Right lobe of liver (tissue), 6 donors: ENCODE measurements at regions not wholly inside any gene's neighbourhood (a gene's known extent, or its start where the extent isn't known, plus 50 kb on each side); places are given as distances from the start of the nearest gene placed in this dataset.

ENCODE experiments used
- ATAC-seq, 4 donors: fragments of 200-7000 bp; cut with Tn5 transposase; one replicate each; pipeline ENCODE4 v1.9.1; 2020; ENCODE audit warnings: mild to moderate bottlenecking in 4 of 4, moderate library complexity in 4 of 4
- DNase-seq, 3 donors: peaks; one replicate each; pipeline ENCODE4 v3.0.0-alpha.2; 2020
- H3K27ac ChIP-seq, 3 donors: fragments of 200-600 bp; one replicate each; pipeline ENCODE4 v1.8.0; 2022
- H3K27me3 ChIP-seq, 2 donors: fragments of 200-600 bp; one replicate each; pipeline ENCODE4 v1.8.0; 2022
- H3K36me3 ChIP-seq, 4 donors: fragments of 200-600 bp; sonication (generic) in 1 of 4; one replicate each; pipeline versions ENCODE4 v1.5.1 to v1.8.0; 2017 to 2022; ENCODE audit warnings: control low read depth in 1 of 4
- H3K4me1 ChIP-seq, 4 donors: fragments of 200-600 bp; sonication (generic) in 1 of 4; one replicate each; pipeline versions ENCODE4 v1.5.1 to v1.8.0; 2017 to 2022; ENCODE audit warnings: control low read depth in 1 of 4
- H3K4me3 ChIP-seq, 3 donors: fragments of 200-600 bp; one replicate each; pipeline ENCODE4 v1.8.0; 2022
- H3K9me3 ChIP-seq, 4 donors: fragments of 200-600 bp; sonication (generic) in 1 of 4; one replicate each; pipeline versions ENCODE4 v1.5.1 to v1.8.0; 2017 to 2022; ENCODE audit warnings: control low read depth in 1 of 4
- POLR2A ChIP-seq: fragments of 450-650 bp; IDR thresholded peaks from one replicate; pipeline ENCODE4 v1.6.1; 2017; ENCODE audit warnings: antibody characterized with exemption, mild to moderate bottlenecking
- WGBS: methylation state at CpG from one replicate; pipeline ENCODE4 v1.1.6; 2018; ENCODE audit warnings: low coverage, low lambda C conversion rate; ENCODE audit not compliant: insufficient coverage; ENCODE audit errors: missing lambda C conversion rate; 5-methylcytosine and 5-hydroxymethylcytosine counted together
- intact Hi-C, 2 donors: fragments of 100-400 bp; cut with DNase I; formaldehyde crosslinking; loops; one replicate each; pipeline versions ENCODE4 v1.11.2 to v1.14.1; 2022
- TF ChIP-seq, protein P1 (sequence below), 4 donors: fragments of 200-600 bp in 3 of 4; fragments of 450-650 bp in 1 of 4; IDR thresholded peaks; one replicate each; pipeline versions ENCODE4 v1.5.1 to v1.8.0; 2016 to 2022; ENCODE audit warnings: antibody characterized with exemption in 4 of 4, mild to moderate bottlenecking in 2 of 4
- donor health status: DM: no; HTN: yes; CAD: no.
- donor health status: DM: no; HTN: no; CAD: no.
- donor health status: DM: no; HTN: no; CAD: no.
- donor health status: DM: no; HTN: yes; CAD: no.
- donor health status: DM: no; HTN: yes; CAD: no.

DNA sequence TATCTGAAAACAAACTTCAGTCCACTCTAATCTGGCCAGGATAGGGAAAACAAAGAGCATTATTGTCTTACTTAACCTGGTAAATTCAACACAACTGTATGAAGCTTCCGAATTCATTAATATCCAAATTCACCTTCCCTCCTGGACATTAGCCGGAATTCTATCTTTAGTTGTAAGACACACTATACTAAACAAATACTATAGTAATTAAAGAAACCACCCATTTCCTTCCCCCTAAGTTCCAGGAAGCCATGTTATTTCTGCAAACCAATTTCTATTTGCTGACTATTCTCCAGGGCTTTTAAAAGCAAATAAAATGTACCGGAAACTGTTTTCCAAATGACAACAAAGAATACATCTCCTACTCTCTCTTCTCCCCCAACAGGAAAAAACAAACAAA, 122.7 kb upstream of the MDM1 start:
- Histone ChIP-seq H3K36me3 (no peaks in the 10 kb centered on the region), H3K27me3 (no peaks in the 10 kb centered on the region), H3K4me3 (no peak overlapping the region), H3K9me3 (no peaks in the 10 kb centered on the region), H3K27ac (no peak overlapping the region), H3K4me1 (peaks cover 0 to 8% (median 0%) of the 10 kb centered on the region in 4 donors)
- peak in 1 of 4 donors; percentile 26 for ATAC-seq
- 34% methylated on average over 3 of the region's 3 CpGs for WGBS
- TF ChIP-seq POLR2A: no peak
- TF ChIP-seq, protein P1, sequence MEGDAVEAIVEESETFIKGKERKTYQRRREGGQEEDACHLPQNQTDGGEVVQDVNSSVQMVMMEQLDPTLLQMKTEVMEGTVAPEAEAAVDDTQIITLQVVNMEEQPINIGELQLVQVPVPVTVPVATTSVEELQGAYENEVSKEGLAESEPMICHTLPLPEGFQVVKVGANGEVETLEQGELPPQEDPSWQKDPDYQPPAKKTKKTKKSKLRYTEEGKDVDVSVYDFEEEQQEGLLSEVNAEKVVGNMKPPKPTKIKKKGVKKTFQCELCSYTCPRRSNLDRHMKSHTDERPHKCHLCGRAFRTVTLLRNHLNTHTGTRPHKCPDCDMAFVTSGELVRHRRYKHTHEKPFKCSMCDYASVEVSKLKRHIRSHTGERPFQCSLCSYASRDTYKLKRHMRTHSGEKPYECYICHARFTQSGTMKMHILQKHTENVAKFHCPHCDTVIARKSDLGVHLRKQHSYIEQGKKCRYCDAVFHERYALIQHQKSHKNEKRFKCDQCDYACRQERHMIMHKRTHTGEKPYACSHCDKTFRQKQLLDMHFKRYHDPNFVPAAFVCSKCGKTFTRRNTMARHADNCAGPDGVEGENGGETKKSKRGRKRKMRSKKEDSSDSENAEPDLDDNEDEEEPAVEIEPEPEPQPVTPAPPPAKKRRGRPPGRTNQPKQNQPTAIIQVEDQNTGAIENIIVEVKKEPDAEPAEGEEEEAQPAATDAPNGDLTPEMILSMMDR (IDR thresholded peaks at IDR 0.05): no peak
- DNase-seq: no peak
- intact Hi-C loops: no loop called here

DNA sequence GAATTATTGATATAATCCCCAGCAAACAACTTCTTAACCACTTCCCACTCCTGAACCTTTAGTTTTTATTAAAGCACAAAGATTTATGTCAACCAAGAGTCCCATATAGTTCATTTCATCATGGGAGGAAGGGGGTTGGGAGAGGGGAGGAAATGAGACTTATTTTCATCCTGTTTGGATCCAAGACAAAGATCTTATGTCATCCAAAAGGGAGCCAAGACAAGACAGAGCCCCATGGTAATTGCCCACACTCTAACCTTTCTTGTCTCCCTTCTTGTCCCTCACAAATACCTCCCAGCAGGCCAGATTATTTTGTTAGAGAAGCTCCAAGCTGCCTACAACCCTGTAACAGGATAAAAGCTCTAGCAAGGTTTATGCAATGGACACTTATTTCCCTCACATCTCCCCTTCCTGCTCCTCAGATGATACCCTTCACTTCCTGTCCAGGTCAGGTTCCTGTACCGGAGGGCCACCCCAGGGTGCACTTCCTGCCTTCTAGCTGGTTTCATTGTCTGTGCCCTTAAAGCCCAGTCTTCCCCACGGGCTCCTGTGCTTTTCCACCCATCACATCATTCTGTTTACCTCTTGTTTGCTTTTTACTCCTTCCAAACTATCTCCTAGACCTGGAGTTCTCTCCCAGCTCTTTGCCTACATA, 123.7 kb upstream of the MDM1 start:
- DNase-seq: no peak
- Histone ChIP-seq H3K4me1 (peaks cover 0 to 8% (median 0%) of the 10 kb centered on the region in 4 donors), H3K27me3 (no peaks in the 10 kb centered on the region), H3K9me3 (no peaks in the 10 kb centered on the region), H3K27ac (no peak overlapping the region), H3K36me3 (no peaks in the 10 kb centered on the region), H3K4me3 (no peak overlapping the region)
- ATAC-seq: peak; percentile 10 to 43 (median 18)
- intact Hi-C loops: no loop called here
- TF ChIP-seq, protein P1 (IDR thresholded peaks at IDR 0.05): no peak
- TF ChIP-seq POLR2A: no peak
- 36% methylated on average over 1 of the region's 2 CpGs for WGBS

DNA sequence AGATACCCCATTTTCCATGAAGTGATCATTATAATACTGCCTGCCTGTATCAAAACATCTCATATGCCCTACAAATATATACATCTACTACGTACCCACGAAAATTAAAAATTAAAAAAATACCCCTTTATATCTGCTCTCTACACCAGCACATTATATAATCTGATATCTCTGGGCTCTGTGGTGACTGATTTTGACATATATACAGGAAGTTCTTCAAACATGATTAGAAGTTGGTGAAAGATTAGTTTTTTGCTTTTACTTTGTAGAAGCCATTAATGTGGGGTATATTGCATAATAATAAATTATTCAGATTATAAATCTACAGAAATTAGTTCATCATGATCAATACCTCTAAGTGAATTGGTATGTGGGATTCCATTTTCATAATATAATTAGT, 126.7 kb upstream of the MDM1 start:
- H3K4me3 ChIP-seq: no peak overlapping the region
- no peak for TF ChIP-seq POLR2A
- TF ChIP-seq, protein P1 (IDR thresholded peaks at IDR 0.05): no peak
- 82% methylated on average over 2 of the region's 2 CpGs for WGBS
- no peaks in the 10 kb centered on the region for H3K9me3 ChIP-seq
- no peaks in the 10 kb centered on the region for H3K4me1 ChIP-seq
- ATAC-seq (no peak), DNase-seq (no peak)
- no peak overlapping the region for H3K27ac ChIP-seq
- H3K36me3 ChIP-seq: no peaks in the 10 kb centered on the region
- intact Hi-C loops: no loop called here
- H3K27me3 ChIP-seq: no peaks in the 10 kb centered on the region

DNA sequence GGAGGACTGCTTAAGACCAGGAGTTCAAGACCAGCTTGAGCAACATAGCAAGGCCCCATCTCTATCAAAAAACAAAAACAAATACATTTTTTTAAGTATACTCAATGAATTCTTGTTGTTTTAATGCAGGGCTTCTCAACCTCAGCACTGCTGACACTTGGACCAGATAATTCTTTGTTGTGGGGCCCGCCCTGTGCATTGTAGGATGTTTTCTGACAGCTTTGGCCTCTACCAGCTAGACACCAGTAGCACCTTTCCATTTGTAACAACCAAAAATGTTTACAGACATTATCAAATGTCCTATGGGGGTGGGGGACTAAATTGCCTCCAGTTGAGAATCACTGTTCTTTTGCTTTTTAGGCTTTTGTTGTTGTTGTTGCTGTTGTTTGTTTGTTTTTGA, 128.1 kb upstream of the MDM1 start:
- Histone ChIP-seq H3K4me1 (no peaks in the 10 kb centered on the region), H3K36me3 (no peaks in the 10 kb centered on the region), H3K9me3 (no peaks in the 10 kb centered on the region), H3K27me3 (no peaks in the 10 kb centered on the region), H3K27ac (no peak overlapping the region), H3K4me3 (no peak overlapping the region)
- DNase-seq (no peak), ATAC-seq (no peak)
- 100% methylated on average over 1 of the region's 1 CpG for WGBS
- TF ChIP-seq, protein P1 (IDR thresholded peaks at IDR 0.05): no peak
- TF ChIP-seq POLR2A: no peak
- intact Hi-C loops: no loop called here
